HG03439 (cell line): ENCODE measurements at regions not wholly inside any gene's neighbourhood (a gene's known extent, or its start where the extent isn't known, plus 50 kb on each side); places are given as distances from the start of the nearest gene placed in this dataset.
"Not testable (repeated sequence)": the region's sequence is repeated elsewhere in the genome, so short reads cannot be mapped to it uniquely, and the experiment has no call there.

Experiments
- ATAC-seq: cut with Tn5 transposase; IDR thresholded peaks from one replicate; pipeline ENCODE4 v1.9.1; 2021; ENCODE audit warnings: mild to moderate bottlenecking, moderate library complexity; ENCODE audit not compliant: unreplicated experiment

DNA sequence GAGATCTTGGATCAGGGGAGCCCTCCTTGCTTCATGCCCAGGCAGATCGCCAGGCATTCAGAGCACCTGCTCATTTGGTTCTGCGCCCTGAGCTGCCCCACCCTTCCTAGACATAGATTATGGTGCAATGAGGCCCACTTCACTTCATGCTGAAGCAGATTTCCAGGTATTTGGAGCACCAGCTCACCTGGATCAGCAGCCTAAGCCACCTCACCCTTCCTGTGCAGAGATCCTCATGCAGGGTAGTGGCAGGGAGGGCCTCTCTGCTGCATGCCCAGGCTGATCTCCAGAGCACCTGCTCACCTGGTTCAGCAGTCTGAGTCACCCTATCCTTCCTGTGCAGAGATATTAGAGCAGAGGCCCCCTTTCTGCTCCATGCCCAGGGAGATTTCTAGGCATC is 1966.1 kb downstream of the PCDH9 start:
- no peak for ATAC-seq

DNA sequence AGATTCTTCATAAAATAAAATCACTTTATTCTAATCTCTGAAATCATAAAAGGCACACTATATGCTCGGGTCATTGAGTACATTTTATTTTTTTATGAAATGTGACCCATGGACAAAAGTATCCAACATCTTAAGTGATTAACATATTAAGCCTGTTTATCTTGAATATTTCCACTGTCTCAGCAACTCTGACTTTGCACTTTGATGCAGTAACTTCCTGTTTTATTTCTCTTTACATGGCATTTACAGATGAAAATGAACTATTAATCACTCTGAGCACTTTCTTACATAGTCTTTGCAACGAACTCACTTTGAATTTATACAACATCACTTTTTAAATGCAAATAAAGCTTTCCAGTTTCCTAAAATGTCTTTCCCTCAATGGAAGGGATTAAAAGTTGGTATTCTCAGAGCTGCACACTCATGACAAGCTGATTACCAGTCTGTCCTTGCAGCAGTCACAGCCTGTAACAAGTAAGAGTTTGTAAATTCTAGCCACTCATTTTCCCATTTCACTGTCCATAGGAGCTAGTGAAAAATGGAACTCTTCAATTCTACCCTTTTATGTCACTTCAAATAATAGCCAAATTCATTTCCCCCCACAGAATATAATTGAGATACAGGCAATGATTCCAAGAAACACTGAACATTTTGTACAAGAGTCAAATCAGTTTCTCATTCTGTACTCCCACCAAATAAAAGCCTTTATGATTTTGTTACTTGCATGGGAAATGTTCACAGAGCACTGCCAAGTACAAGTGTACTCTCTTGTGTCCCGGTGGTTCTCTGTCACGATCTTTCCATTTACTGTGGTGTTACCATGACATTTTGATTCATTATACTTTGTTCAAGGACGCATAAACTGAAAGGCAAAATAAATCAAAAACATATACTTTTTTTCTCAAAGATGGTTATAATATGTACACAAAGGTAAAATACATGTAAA is 1968.9 kb downstream of the PCDH9 start:
- no peak for ATAC-seq

DNA sequence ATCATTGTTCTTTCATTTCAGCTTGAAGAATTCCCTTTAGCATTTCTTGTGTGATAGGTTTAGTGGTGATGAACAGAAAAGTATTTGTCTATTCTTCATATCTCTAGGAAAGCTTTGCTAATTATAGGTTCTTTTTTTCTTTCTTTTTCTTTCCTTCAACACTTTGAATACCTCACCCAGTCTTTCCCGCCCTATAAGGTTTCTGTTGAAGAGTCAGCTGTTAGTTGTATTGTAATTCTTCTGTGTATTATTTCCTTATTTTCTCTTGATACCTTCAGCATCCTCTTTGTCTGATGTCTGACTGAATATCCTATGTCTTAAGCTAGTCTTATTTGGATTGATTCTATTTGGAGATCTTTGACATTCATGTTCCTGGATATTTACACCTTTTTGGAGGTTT is 1989.4 kb downstream of the PCDH9 start:
- no peak for ATAC-seq

DNA sequence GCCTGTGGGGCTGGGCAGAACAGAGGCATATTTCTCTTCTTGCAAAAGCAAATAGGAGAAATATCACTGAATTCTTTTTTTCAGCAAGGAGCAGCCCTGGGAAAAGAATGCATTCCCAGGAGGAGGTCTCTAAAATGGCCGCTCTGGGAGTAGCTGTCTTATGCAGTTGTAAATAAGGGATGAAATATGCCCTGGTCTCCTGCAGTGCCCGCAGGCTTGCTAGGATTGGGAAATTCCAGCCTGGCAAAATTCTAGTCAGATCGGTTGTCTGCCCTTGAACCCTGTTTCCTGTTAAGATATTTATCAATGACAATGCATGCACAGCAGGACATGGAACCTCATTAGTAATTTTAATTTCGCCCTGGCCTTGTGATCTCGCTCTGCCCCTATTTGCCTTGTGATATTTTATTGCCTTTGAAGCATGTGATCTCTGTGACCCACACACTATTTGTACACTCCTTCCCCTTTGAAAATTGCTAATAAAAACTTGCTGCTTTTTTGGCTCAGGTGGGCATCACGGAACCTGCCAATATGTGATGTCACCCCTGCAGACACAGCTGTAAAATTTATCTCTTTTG is 1993.2 kb downstream of the PCDH9 start:
- ATAC-seq = no peak

DNA sequence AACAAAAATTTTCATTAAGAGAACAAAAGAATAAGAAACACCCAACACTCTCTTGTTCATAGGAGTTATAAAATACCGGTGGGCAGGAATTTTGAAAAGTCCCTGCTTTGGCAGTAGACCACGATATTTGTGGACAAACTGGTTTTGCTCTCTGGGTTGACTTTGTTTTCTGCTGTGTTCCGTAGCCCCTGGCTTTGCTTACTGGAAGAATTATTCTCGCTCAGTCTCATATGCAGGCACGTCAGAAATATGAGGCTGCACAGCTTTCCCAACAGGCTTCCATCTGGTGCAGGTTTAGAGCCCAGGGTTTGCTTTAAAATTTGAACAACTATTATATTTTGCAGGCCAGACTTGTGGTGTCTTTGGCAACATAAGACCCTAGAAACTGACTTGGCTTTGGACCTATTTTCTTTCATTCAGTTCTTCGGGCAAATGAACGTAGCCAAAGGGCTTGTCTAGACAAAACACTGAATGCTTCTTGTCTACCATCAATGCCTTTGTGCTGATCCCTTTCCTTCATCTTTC is 2012.6 kb downstream of the PCDH9 start:
- no peak for ATAC-seq

DNA sequence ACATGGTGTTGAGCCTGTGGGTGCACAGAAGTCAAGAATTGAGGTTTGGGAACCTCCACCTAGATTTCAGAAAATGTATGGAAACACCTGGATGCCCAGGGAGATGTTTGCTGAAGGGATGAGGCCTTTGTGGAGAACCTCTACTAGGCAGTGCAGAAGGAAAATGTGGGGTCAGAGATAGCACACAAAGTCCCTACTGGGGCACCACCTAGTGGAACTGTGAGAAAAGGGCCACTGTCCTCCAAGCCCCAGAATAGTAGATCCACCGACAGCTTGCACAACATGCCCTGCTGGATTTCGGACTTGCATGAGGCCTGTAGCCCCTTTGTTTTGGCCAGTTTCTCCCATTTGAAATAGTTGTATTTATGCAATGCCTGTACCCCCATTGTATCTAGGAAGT is 2027.3 kb downstream of the PCDH9 start:
- not testable (repeated sequence) for ATAC-seq

DNA sequence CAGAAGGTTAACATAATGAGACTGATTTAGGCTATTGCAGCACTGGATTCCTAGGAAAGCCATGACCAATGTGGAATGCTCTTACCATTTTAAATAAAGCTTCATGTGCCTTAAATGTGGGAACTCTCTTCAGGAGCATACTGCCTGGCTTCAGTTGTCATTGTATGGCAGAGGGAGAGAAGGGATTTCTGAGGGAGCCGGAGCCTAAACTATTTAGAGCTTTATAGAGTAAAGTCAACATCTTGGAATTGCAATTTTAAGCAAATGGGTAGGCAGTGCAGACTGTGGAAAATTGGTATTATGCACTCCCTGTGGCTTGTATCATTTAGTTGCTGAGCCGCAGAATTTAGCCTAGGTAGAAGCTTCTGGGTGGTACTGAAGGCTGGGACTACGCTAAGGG is 2041.4 kb downstream of the PCDH9 start:
- no peak for ATAC-seq

DNA sequence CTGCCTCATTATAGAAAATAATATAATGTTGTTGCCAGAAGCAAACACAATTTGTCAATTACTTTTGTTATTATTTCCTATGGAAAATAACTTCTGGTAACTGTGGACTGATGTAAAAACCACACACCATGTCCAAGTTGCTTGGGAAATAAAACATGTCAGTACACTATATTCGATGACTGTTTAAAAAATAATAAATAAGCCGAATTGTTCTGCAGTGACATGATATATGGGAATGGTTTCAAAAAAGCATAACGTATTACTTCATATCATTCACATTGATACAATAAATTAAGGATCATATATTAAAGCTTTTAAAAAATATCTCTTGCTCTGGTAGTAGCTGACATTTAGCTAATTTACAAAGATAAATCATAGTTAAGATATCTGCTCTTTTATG is 2062.1 kb downstream of the PCDH9 start:
- ATAC-seq = no peak

DNA sequence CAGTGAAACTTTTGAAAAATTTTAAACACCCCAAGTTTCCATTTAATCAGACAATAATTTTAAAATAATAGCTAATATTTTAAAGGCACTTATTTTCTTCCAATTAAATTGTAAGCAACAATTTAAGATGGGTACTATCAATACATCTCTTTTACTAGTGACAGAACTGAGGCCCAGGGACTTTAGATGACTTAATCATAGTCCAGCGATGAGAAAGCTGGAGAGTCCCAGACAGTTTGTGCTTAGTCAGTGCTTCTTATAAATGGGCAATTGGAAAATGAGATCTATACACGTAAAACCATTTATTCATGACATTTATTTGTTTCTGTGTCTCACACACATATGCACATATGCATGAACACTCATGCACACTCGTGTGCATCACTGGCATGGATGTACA is 2063.5 kb downstream of the PCDH9 start:
- ATAC-seq = no peak

DNA sequence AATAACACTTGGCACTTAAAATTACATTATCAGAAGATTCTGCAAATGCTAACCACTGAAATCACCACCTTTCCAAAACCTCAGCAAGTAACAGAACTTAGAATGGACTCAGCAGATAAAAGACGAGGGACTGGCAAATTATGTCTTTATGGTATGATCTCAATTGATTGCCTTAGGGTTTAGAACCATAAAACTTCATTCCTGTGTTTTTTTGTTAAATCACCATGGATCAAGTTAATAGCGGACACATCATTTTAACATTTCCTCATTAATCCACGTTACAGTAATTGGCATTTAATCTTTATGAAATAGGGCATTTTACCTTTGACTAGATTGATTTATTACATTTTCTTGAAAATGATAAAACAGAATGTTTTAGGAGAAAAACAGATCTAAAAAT is 2070.3 kb downstream of the PCDH9 start:
- no peak for ATAC-seq

DNA sequence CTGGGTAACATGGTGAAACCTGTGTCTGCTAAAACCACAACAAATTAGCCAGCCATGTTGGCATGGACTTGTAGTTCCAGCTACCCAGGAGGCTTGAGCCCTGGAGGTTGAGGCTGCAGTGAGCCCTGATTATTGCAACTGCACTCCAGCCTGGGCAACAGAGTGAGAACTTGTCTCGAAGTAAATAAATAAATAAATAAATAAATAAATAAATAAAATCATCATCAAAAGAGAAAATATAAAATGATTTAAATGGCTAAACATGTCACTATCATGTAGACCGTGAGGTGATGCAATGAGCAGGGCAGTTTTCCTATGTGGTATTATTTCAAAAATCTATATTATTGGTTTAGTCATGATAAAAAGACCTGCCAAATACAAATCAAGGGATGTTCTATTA is 2074.3 kb downstream of the PCDH9 start:
- ATAC-seq = no peak

DNA sequence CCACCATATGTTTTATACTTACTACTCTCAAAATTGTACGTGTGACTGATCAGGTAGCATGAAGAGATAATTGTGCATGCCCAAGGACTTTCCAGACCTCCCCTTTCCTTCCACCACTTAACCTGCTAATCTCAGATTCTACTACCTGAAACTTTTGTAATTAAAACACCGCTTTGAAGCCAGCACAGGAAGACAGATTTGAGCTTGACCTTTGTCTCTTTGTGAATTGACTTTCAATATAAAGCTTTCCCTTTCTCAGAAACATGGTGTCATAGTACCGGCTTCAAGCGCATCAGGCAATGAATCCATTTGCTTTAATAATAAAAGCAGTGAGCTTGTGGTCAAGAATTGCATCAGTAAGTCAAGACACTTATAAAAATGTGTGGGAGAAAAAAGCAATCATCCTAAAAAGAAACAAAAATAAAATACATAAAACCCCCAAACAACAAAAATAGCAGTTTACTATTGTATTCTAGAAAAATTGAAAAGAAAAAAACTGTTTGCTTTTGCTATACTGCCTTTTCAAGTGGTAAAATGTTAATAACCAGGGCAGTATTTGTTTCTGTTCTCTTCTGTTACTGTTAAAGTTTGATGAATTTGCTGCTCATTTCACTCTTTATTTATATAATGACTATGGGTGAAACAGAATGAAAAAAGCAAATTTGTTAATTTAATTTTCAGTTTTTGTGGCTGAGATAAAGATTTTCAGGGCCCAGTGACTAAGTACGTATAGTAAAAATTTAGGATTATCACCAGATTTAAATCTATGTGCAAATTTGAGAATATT is 2075.3 kb downstream of the PCDH9 start:
- no peak for ATAC-seq

DNA sequence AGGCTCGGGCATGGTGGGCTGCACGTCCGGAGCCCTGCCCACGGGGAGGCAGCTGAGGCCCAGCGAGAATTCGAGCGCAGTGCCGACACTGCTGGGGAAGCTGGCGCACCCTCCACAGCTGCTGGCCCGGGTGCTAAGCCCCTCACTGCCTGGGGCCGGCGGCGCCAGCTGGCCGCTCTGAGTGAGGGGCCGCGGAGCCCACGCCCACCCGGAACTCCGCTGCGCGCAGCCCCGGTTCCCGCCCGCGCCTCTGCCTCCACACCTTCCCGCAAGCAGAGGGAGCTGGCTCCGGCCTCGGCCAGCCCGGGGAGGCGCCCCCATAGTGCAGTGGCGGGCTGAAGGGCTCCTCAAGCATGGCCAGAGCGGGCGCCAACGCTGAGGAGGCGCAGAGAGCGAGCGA is 2080.4 kb downstream of the PCDH9 start:
- ATAC-seq = no peak

DNA sequence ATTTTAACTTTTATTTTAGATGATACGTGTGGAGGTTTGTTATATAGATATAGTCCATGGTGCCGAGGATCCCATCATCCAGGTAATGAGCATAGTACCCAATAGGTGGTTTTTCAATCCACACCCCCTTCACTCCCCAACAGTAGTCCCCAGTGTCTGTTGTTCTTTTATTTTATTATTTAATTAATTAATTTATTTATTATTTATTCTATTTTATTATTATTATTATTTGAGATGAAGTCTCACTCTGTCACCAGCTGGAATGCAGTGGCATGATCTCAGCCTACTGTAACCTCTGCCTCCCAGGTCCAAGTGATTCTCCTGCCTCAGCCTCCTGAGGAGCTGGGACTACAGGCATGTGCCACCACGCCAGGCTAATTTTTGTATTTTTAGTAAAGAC is 2086.2 kb downstream of the PCDH9 start:
- ATAC-seq = no peak

DNA sequence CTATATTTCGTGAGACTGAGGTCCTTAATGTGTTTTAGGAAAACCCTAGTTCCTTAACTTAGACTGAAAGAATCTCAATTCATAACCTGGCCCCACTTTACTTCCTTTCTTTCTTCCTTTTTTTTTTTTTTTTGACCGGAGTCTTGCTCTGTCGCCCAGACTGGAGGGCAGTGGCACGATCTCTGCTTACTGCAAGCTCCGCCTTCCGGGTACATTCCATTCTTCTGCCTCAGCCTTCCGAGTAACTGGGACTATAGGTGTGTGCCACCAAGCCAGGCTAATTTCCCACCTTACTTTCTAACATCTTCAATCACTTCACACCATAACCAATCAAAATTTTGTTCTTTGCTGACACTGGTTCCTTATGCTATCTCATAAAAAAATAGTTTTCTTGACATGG is 2097.0 kb downstream of the PCDH9 start:
- no peak for ATAC-seq

DNA sequence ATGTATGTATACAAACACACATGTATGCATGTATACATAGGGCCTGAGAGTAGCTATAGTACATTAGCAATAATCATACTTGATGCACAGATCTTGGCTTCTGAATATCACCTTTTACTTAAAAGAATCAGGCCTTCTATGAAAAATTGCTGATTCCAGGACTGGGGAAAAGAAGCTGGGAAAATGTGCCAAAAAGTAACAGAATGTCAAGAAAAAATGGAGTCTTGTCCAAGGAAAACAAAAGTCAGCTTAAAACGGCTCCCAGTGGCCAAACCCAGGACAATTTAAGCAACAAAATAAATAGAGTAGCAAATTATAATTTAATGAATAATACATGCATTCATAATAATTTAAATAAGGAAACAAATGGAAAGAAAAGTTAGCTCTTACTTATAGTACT is 2104.9 kb downstream of the PCDH9 start:
- no peak for ATAC-seq

DNA sequence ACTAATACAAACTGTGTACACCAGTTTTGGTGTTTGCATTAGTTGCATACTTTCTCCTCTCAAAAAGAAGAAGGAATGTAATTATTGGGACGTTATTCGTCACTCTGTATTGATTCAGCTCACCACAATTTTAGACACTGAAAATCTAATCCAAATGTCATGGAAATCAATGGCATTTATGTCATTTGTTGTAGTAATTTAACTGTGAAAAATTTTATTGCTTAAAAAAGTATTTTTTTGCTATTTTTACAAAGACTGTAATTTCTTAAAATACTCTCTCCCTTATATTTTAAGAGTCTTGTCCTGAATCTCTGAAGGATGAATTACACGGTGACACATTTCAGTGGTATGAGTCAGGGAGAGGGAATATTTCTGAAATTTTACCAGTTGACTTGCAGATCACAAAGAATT is 2117.6 kb downstream of the PCDH9 start:
- no peak for ATAC-seq

DNA sequence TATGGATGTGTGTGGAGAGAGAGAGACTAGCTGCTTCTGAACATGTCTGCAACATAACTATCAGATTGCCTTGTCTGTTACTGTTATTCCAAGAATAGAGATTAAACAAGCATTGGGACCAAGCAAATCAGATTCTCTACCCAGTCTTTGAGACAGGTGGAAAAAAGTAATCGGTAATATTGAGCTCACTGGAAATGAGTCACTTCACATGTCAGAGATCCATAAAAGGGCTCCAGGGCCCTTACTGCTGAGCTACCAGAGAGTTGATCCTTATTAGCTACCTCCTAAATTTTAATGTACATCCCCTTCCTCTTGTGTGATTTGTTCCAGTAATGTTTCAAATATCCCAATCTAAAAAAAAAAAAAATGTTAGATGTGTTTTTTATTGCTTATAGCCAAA is 2118.0 kb downstream of the PCDH9 start:
- ATAC-seq = no peak

DNA sequence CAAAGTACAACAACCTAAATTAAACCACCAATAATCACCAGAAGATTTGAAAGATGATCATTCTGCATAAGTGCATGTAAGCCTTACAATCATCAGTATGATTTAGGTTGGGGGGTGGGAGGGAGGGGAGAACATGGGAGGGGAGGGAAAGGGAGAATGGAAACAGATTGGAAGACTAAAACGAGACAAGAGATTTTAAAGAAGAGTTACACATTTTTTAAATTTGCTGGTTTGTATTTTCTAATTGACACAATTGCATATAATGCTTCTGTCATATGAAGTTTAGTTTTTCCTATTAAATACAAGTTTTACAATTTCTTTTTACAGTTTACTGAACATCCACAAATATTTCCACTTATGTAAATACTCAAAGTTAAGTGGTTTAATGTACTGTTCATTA is 2118.9 kb downstream of the PCDH9 start:
- no peak for ATAC-seq

DNA sequence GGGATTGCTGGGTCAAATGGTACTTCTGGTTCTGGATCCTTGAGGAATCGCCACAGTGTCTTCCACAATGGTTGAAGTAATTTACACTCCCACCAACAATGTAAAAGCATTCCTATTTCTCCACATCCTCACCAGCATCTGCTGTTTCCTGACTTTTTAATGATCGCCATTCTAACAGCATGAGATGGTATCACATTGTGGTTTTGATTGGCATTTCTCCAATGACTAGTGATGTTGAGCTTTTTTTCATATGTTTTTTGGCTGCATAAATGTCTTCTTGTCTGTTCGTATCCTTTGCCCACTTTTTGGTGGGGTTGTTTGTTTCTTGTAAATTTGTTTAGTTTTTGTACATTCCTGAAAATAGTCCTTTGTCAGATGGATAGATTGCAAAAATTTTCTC is 2125.7 kb downstream of the PCDH9 start:
- ATAC-seq = not testable (repeated sequence)

DNA sequence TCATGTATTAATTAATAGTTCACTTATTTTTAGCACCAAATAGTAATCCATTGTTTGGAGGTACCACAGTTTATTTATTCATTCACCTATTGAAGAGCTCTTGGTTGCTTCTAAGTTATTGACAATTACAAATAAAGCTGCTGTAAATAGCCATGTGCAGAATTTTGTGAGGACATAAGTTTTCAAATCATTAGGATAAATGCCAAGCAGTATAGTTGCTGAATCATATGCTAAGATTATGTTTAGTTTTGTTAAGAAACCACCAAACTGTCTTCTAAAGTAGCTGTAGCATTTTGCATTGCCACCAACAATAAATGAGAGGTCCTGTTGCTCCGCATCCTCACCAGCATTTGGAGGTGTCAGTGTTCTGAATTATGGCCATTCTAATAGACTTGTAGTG is 2126.8 kb downstream of the PCDH9 start:
- no peak for ATAC-seq
